ENCODE measurements at regions not wholly inside any gene's neighbourhood (a gene's known extent, or its start where the extent isn't known, plus 50 kb on each side); places are given as distances from the start of the nearest gene placed in this dataset.
"Not testable (repeated sequence)": the region's sequence is repeated elsewhere in the genome, so short reads cannot be mapped to it uniquely, and the experiment has no call there.

DNA sequence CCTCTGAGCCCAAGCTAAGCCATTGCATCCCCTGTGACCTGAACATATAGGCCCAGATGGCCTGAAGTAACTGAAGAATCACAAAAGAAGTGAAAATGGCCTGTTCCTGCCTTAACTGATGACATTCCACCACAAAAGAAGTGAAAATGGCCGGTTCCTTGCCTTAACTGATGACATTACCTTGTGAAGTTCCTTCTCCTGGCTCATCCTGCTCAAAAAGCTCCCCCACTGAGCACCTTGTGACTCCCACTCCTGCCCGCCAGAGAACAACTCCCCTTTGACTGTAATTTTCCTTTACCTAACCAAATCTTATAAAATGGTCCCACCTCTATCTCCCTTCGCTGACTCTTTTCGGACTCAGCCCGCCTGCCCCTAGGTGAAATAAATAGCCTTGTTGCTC, 399.5 kb upstream of the ZNF804A start:
- TF ChIP-seq, protein P1, sequence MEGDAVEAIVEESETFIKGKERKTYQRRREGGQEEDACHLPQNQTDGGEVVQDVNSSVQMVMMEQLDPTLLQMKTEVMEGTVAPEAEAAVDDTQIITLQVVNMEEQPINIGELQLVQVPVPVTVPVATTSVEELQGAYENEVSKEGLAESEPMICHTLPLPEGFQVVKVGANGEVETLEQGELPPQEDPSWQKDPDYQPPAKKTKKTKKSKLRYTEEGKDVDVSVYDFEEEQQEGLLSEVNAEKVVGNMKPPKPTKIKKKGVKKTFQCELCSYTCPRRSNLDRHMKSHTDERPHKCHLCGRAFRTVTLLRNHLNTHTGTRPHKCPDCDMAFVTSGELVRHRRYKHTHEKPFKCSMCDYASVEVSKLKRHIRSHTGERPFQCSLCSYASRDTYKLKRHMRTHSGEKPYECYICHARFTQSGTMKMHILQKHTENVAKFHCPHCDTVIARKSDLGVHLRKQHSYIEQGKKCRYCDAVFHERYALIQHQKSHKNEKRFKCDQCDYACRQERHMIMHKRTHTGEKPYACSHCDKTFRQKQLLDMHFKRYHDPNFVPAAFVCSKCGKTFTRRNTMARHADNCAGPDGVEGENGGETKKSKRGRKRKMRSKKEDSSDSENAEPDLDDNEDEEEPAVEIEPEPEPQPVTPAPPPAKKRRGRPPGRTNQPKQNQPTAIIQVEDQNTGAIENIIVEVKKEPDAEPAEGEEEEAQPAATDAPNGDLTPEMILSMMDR (IDR thresholded peaks at IDR 0.05) = not testable (repeated sequence)
- not testable (repeated sequence) for TF ChIP-seq POLR2AphosphoS5, POLR2A (IDR thresholded peaks at IDR 0.05)

Measured in suprapubic skin (tissue), 4 donors.